HEK293 (cell line): ENCODE measurements at regions not wholly inside any gene's neighbourhood (a gene's known extent, or its start where the extent isn't known, plus 50 kb on each side); places are given as distances from the start of the nearest gene placed in this dataset.

Experiments used
- CTCF ChIA-PET: fragments of 350-600 bp; formaldehyde crosslinking; extraction: SDS; loops from one replicate; lab custom pipeline; 2021; ENCODE audit warnings: antibody characterized with exemption; lab: Yijun Ruan, JAX
- POLR2A ChIA-PET: fragments of 300-600 bp; formaldehyde crosslinking; extraction: SDS; loops from one replicate; lab custom pipeline; 2020; ENCODE audit warnings: antibody characterized with exemption, inconsistent platforms; lab: Yijun Ruan, JAX
- H3K27ac ChIP-seq: fragments of 200-500 bp; sonication (Bioruptor generic); 2 replicates; pipeline ENCODE4 v1.5.1; 2014; ENCODE audit warnings: low read depth, low read length, control low read depth, inconsistent platforms; ENCODE audit errors: extremely low read depth
- H3K36me3 ChIP-seq, 2 experiments: fragments of 200-500 bp in 1 of 2; sonication (Bioruptor generic) in 1 of 2; 1 replicate in 1 of 2; 2 replicates in 1 of 2; pipeline ENCODE4 v1.5.1; 2014 to 2017; ENCODE audit warnings: inconsistent platforms in 2 of 2, low read length in 2 of 2; ENCODE audit not compliant: control insufficient read depth in 2 of 2, insufficient read depth in 1 of 2
- H3K4me1 ChIP-seq: fragments of 200-500 bp; sonication (Bioruptor generic); 2 replicates; pipeline ENCODE4 v1.5.1; 2014; ENCODE audit warnings: mild to moderate bottlenecking, low read length, inconsistent platforms; ENCODE audit not compliant: control insufficient read depth, insufficient read depth
- H3K4me3 ChIP-seq: 2 replicates; pipeline ENCODE4 v1.5.1; 2011; ENCODE audit warnings: low read depth, mild to moderate bottlenecking, control low read depth, low read length, moderate library complexity
- H3K9me3 ChIP-seq: fragments of 200-500 bp; sonication (Bioruptor generic); 2 replicates; pipeline ENCODE4 v1.5.1; 2014; ENCODE audit warnings: low read depth, low read length, inconsistent platforms; ENCODE audit not compliant: control insufficient read depth, insufficient read depth
- ELK4 ChIP-seq: IDR thresholded peaks from 2 replicates; pipeline ENCODE4 v1.6.1; 2011; ENCODE audit warnings: mild to moderate bottlenecking, low read depth, low read length, borderline replicate concordance
- HIC1 ChIP-seq: fragments of 450-650 bp; formaldehyde crosslinking; IDR thresholded peaks from 2 replicates; pipeline ENCODE4 v1.5.1; 2016; ENCODE audit warnings: missing biosample characterization, missing genetic modification characterization
- HOXD13 ChIP-seq: sonication (generic); formaldehyde crosslinking; IDR thresholded peaks from 2 replicates; pipeline ENCODE4 v1.8.0; 2022; ENCODE audit warnings: missing genetic modification reagents, borderline replicate concordance
- KLF10 ChIP-seq: fragments of 450-650 bp; IDR thresholded peaks from 2 replicates; pipeline ENCODE4 v1.5.1; 2018; ENCODE audit warnings: missing biosample characterization, mild to moderate bottlenecking, missing genetic modification characterization
- KLF7 ChIP-seq: fragments of 450-650 bp; formaldehyde crosslinking; IDR thresholded peaks from 2 replicates; pipeline ENCODE4 v1.5.1; 2016; ENCODE audit warnings: missing biosample characterization, missing genetic modification characterization, borderline replicate concordance
- OVOL3 ChIP-seq: fragments of 450-650 bp; formaldehyde crosslinking; IDR thresholded peaks from 2 replicates; pipeline ENCODE4 v1.5.1; 2016; ENCODE audit warnings: missing biosample characterization, missing genetic modification characterization
- PRDM6 ChIP-seq: fragments of 450-650 bp; formaldehyde crosslinking; IDR thresholded peaks from 2 replicates; pipeline ENCODE4 v1.5.1; 2017; ENCODE audit warnings: missing biosample characterization, missing genetic modification characterization
- ZBTB1 ChIP-seq: fragments of 450-650 bp; formaldehyde crosslinking; IDR thresholded peaks from 2 replicates; pipeline ENCODE4 v1.5.1; 2016; ENCODE audit warnings: missing biosample characterization, missing genetic modification characterization
- ZBTB10 ChIP-seq: fragments of 450-650 bp; formaldehyde crosslinking; IDR thresholded peaks from 2 replicates; pipeline ENCODE4 v1.5.1; 2016; ENCODE audit warnings: missing biosample characterization, missing genetic modification characterization
- ZBTB17 ChIP-seq: fragments of 450-650 bp; formaldehyde crosslinking; IDR thresholded peaks from 2 replicates; pipeline ENCODE4 v1.5.1; 2016; ENCODE audit warnings: missing biosample characterization, missing genetic modification characterization
- ZBTB7A ChIP-seq: fragments of 450-650 bp; formaldehyde crosslinking; IDR thresholded peaks from 2 replicates; pipeline ENCODE4 v1.5.1; 2016; ENCODE audit warnings: low read depth, missing biosample characterization, missing genetic modification characterization
- ZFP3 ChIP-seq: fragments of 450-650 bp; formaldehyde crosslinking; IDR thresholded peaks from 2 replicates; pipeline ENCODE4 v1.5.1; 2016; ENCODE audit warnings: low read depth, missing biosample characterization, missing genetic modification characterization
- ZNF221 ChIP-seq: fragments of 450-650 bp; formaldehyde crosslinking; IDR thresholded peaks from 2 replicates; pipeline ENCODE4 v1.5.1; 2017; ENCODE audit warnings: missing biosample characterization, missing genetic modification characterization, borderline replicate concordance
- ZNF302 ChIP-seq: fragments of 450-650 bp; formaldehyde crosslinking; IDR thresholded peaks from 2 replicates; pipeline ENCODE4 v1.5.1; 2016; ENCODE audit warnings: missing biosample characterization, missing genetic modification characterization, low read depth
- ZNF37A ChIP-seq: fragments of 450-650 bp; IDR thresholded peaks from 2 replicates; pipeline ENCODE4 v1.5.1; 2018; ENCODE audit warnings: missing biosample characterization, missing genetic modification characterization
- ZNF416 ChIP-seq: fragments of 450-650 bp; formaldehyde crosslinking; IDR thresholded peaks from 2 replicates; pipeline ENCODE4 v1.5.1; 2016; ENCODE audit warnings: missing biosample characterization, missing genetic modification characterization
- ZNF488 ChIP-seq: fragments of 450-650 bp; formaldehyde crosslinking; IDR thresholded peaks from 2 replicates; pipeline ENCODE4 v1.5.1; 2016; ENCODE audit warnings: missing biosample characterization, missing genetic modification characterization
- ZNF510 ChIP-seq: fragments of 450-650 bp; formaldehyde crosslinking; IDR thresholded peaks from 2 replicates; pipeline ENCODE4 v1.5.1; 2018; ENCODE audit warnings: mild to moderate bottlenecking, missing genetic modification characterization, missing biosample characterization; ENCODE audit not compliant: insufficient replicate concordance
- ZNF530 ChIP-seq: fragments of 450-650 bp; formaldehyde crosslinking; IDR thresholded peaks from 2 replicates; pipeline ENCODE4 v1.5.1; 2016; ENCODE audit warnings: low read depth, missing biosample characterization, missing genetic modification characterization
- ZNF548 ChIP-seq: fragments of 450-650 bp; formaldehyde crosslinking; IDR thresholded peaks from 2 replicates; pipeline ENCODE4 v1.5.1; 2016; ENCODE audit warnings: missing biosample characterization, missing genetic modification characterization
- ZNF580 ChIP-seq: fragments of 450-650 bp; formaldehyde crosslinking; IDR thresholded peaks from 2 replicates; pipeline ENCODE4 v1.5.1; 2016; ENCODE audit warnings: missing biosample characterization, missing genetic modification characterization
- ZNF768 ChIP-seq: fragments of 450-650 bp; formaldehyde crosslinking; IDR thresholded peaks from 2 replicates; pipeline ENCODE4 v1.5.1; 2018; ENCODE audit warnings: missing biosample characterization, mild to moderate bottlenecking, missing genetic modification characterization
- ZNF777 ChIP-seq: fragments of 450-650 bp; formaldehyde crosslinking; IDR thresholded peaks from 2 replicates; pipeline ENCODE4 v1.5.1; 2017; ENCODE audit warnings: missing biosample characterization, missing genetic modification characterization, borderline replicate concordance

- H3K4me1 ChIP-seq: no peaks in the 10 kb centered on the region
- H3K4me3 ChIP-seq: no peak overlapping the region
- ChIA-PET POLR2A (no interaction called here), CTCF (no interaction called here)
- H3K27ac ChIP-seq: no peak overlapping the region
- no peaks in the 10 kb centered on the region for H3K9me3 ChIP-seq
- no peaks in the 10 kb centered on the region for H3K36me3 ChIP-seq
- TF ChIP-seq PRDM6 (tag by site-specific recombination) (no peak), ZNF768 (no peak), ZNF37A (tag by site-specific recombination) (no peak), HOXD13 (CRISPR knock-in tag) (no peak), ZFP3 (no peak)
Measured at GRCh38 chr16:62676306-62676705, 640.1 kb upstream of the CDH8 start.

GRCh38 chr16:62665269-62665668 lies 629.0 kb upstream of the CDH8 start:
- no peak overlapping the region for H3K27ac ChIP-seq
- ChIA-PET POLR2A (no interaction called here), CTCF (no interaction called here)
- no peaks in the 10 kb centered on the region for H3K9me3 ChIP-seq
- H3K4me3 ChIP-seq: no peak overlapping the region
- TF ChIP-seq ZBTB1 (tag by site-specific recombination) (no peak), ZNF302 (tag by site-specific recombination) (no peak), ZNF416 (tag by site-specific recombination) (no peak), ZNF488 (no peak), ELK4 (no peak), HIC1 (tag by site-specific recombination) (no peak), ZBTB17 (tag by site-specific recombination) (no peak), ZNF510 (no peak), KLF7 (tag by site-specific recombination) (no peak), ZNF221 (no peak), KLF10 (tag by site-specific recombination) (no peak), ZBTB7A (no peak), ZNF777 (tag by site-specific recombination) (no peak), ZBTB10 (tag by site-specific recombination) (no peak), ZNF548 (tag by site-specific recombination) (no peak), ZNF530 (tag by site-specific recombination) (no peak), ZNF580 (no peak), OVOL3 (tag by site-specific recombination) (no peak)
- H3K36me3 ChIP-seq: no peaks in the 10 kb centered on the region
- no peaks in the 10 kb centered on the region for H3K4me1 ChIP-seq
